ES-I3 (cell line): ENCODE measurements at regions not wholly inside any gene's neighbourhood (a gene's known extent, or its start where the extent isn't known, plus 50 kb on each side); places are given as distances from the start of the nearest gene placed in this dataset.
"Not testable (repeated sequence)": the region's sequence is repeated elsewhere in the genome, so short reads cannot be mapped to it uniquely, and the experiment has no call there.

Experiments
- H3K36me3 ChIP-seq: 2 replicates; pipeline ENCODE4 v1.6.1; 2013; ENCODE audit warnings: mild to moderate bottlenecking, low read length, control low read depth, moderate library complexity; ENCODE audit not compliant: insufficient read depth
- H3K4me1 ChIP-seq: 2 replicates; pipeline ENCODE4 v1.6.1; 2013; ENCODE audit warnings: mild to moderate bottlenecking, control low read depth, low read length; ENCODE audit not compliant: insufficient read depth
- H3K9ac ChIP-seq: 2 replicates; pipeline ENCODE4 v1.6.1; 2013; ENCODE audit warnings: low read depth, mild to moderate bottlenecking, low read length, moderate library complexity
- H3K9me3 ChIP-seq: 2 replicates; pipeline ENCODE4 v1.6.1; 2013; ENCODE audit warnings: mild to moderate bottlenecking, low read length, moderate library complexity; ENCODE audit not compliant: control insufficient read depth, insufficient read depth

DNA sequence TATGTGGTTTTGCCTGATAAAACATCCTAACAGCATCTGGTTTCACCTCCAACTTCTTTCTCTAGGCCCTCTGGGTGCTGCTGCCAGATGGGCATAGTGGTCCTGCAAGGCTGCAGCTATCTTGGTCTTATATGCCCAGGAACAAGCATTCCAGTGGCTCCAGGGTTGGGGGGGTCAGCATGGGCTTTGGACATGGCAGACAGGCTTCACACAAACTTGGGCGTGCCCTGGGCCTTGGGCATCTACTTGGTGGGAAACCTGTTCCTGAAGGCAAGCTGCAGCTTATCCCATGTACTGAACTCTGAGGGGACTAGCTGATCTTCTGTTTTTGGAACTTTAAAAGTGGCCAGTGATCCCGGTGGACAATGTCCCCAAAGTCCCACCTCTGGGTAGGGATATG, 54.9 kb upstream of the ZNF678 start:
- H3K9ac ChIP-seq: no peak overlapping the region
- H3K36me3 ChIP-seq: no peaks in the 10 kb centered on the region
- H3K9me3 ChIP-seq: no peaks in the 10 kb centered on the region
- no peaks in the 10 kb centered on the region for H3K4me1 ChIP-seq

DNA sequence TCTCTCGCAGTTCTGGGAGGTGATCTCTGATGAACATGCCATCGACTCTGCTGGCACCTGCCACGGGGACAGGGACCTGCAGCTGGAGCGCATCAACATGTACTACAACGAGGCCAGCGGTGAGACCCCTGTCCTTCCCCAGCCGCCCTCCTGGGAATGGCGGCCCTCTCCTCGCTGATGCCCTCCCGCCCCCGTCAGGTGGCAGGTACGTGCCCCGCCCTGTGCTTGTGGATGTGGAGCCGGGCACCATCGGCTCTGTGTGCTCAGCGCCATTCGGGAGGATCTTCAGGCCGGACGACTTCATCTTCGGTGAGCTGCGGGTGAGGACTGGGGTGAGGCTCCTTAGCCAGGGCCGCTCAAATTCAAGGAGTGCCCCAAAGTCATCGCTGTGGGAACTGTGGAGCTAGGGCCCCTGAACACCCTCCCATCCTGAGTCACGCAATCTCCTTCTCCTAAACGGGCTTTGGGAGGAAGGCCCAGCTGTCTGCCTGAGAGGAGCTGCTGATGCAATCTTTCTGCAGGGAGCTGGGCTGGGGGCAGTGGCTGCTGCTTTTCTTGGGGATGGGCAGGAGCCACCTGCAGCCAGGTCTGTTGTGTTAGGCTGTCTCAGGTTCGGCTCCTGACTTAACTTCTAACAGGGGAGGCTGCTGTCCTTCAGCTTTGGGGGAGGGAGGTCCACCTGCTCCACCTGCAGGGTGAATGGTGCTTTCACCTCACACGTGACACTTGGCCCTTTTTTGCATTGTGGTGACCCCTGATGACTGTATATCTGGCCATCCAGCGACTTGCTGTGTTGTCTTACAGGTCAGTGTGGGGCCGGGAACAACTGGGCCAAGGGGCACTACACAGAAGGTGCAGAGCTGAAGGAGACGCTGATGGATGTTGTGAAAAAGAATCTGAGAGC, 56.6 kb upstream of the ZNF678 start:
- H3K36me3 ChIP-seq, H3K4me1 ChIP-seq, H3K9me3 ChIP-seq, H3K9ac ChIP-seq: not testable (repeated sequence)

GRCh38 chr1:227496045-227496444, 67.3 kb upstream of the ZNF678 start:
- H3K9me3 ChIP-seq, H3K4me1 ChIP-seq, H3K9ac ChIP-seq, H3K36me3 ChIP-seq: not testable (repeated sequence)

GRCh38 chr1:227493863-227494551, 69.3 kb upstream of the ZNF678 start:
- H3K36me3 ChIP-seq, H3K4me1 ChIP-seq, H3K9ac ChIP-seq, H3K9me3 ChIP-seq: not testable (repeated sequence)

GRCh38 chr1:227490478-227490877, 72.9 kb upstream of the ZNF678 start:
- no peak overlapping the region for H3K9ac ChIP-seq
- peaks cover 6% of the 10 kb centered on the region for H3K9me3 ChIP-seq
- H3K4me1 ChIP-seq: no peaks in the 10 kb centered on the region
- no peaks in the 10 kb centered on the region for H3K36me3 ChIP-seq

DNA sequence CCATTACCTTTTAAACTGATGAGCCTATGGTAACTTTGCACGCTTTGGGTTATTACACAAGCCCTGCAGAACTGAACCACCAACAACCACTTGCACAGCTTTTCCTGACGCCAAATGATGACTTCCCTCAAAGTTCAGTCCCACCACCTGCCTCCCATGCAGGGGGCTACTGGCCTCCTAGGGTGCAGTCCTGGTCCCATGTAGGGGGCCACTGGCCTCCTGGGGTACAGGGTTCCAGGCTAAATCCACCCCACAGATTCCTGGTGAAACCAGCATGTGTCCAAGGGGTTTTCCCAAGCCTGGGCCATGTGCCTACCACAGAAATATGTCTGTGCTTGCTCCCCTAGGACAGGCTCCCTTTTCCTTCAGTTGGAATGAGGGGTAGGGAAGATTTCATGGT, 73.4 kb upstream of the ZNF678 start:
- Histone ChIP-seq H3K4me1 (no peaks in the 10 kb centered on the region), H3K9ac (no peak overlapping the region), H3K36me3 (no peaks in the 10 kb centered on the region), H3K9me3 (peaks cover 6% of the 10 kb centered on the region)

DNA sequence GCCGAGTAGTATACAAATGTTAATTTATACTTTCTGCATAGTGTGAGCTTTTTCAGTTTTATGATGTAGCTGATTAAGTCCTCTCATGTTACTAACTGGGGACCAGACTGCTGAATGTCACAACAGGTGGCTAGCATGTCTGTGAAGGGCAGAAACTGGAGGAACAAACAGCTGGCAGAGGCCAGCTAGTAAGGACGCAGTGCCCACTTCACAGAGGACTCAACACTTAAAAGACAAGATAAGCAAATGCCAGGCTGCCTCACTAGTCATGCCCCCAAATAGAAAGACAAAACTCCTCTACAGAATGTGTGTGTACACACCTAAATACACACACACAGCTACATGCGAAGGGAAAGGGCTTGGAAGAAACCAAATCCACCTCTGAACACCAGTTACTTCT, 73.8 kb upstream of the ZNF678 start:
- H3K4me1 ChIP-seq: no peaks in the 10 kb centered on the region
- H3K36me3 ChIP-seq: no peaks in the 10 kb centered on the region
- H3K9me3 ChIP-seq: peaks cover 6% of the 10 kb centered on the region

DNA sequence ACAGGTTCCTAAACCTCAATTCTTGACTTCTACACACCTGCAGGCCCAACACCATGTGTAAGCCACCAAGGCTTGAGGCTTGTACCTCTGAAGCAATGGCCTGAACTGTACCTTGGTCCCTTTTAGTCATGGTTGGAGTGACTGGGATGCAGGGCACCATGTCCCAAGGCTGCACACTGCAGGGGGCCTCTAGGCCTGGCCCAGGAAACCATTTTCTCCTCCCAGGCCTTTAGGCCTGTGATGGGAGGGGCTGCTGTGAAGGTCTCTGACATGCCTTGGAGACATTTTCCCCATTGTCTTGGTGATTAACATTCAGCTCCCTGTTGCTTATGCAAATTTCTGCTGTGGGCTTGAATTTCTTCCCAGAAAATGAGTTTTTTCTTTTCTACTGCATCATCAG, 75.8 kb upstream of the ZNF678 start:
- H3K9ac ChIP-seq: no peak overlapping the region
- peaks cover 6% of the 10 kb centered on the region for H3K9me3 ChIP-seq
- no peaks in the 10 kb centered on the region for H3K36me3 ChIP-seq

More for the DNA sequence above, 73.8 kb upstream of the ZNF678 start:
- H3K9ac ChIP-seq: no peak overlapping the region

GRCh38 chr1:227486559-227486958, 76.8 kb upstream of the ZNF678 start:
- Histone ChIP-seq H3K9ac (no peak overlapping the region), H3K36me3 (no peaks in the 10 kb centered on the region), H3K9me3 (peaks cover 6% of the 10 kb centered on the region), H3K4me1 (no peaks in the 10 kb centered on the region)

More for the DNA sequence above, 75.8 kb upstream of the ZNF678 start:
- H3K4me1 ChIP-seq: no peaks in the 10 kb centered on the region

DNA sequence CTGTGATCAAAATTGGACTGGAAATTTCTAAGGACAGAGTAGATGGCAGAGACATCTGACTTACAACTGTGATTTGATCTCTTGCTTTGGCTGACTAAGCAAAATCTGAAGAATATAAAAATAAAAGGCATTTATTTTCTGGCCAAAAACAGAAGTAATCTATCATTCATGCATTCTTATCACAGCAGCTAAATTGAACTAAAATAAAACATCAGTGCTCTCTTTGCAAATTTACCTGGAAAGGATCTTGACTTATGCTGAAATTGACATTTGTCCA, 81.4 kb upstream of the ZNF678 start:
- Histone ChIP-seq H3K9me3 (peaks cover 2% of the 10 kb centered on the region), H3K36me3 (no peaks in the 10 kb centered on the region), H3K9ac (no peak overlapping the region), H3K4me1 (no peaks in the 10 kb centered on the region)

- H3K9me3 ChIP-seq, H3K9ac ChIP-seq, H3K36me3 ChIP-seq, H3K4me1 ChIP-seq: not testable (repeated sequence)
Measured at GRCh38 chr1:227474072-227474471, 89.3 kb upstream of the ZNF678 start.

GRCh38 chr1:227472772-227473171, 90.6 kb upstream of the ZNF678 start:
- Histone ChIP-seq H3K9me3 (peaks cover 2% of the 10 kb centered on the region; the same call in 1 of the 2 replicates), H3K9ac (no peak overlapping the region), H3K36me3 (no peaks in the 10 kb centered on the region), H3K4me1 (no peaks in the 10 kb centered on the region)

DNA sequence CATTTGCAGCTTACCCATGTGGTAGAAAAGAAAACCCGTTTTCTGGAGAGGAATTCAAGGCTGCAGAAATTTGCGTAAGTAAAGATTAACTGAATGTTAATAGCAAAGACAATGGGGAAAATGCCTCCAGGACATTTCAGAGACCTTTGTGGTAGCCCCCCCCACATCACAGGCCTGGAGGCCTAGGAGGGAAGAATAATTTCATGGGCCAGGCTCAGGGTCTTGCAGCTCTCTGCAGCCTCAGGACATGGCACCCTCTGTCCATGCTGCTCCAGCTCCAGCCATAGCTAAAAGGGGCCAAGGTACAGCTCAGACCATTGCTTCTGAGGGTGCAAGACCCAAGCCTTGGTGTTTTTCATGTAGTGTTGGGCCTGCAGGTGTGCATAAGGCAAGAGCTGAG, 92.7 kb upstream of the ZNF678 start:
- Histone ChIP-seq H3K9ac (no peak overlapping the region), H3K9me3 (peaks cover 2% of the 10 kb centered on the region; the same call in 1 of the 2 replicates), H3K36me3 (no peaks in the 10 kb centered on the region), H3K4me1 (no peaks in the 10 kb centered on the region)

DNA sequence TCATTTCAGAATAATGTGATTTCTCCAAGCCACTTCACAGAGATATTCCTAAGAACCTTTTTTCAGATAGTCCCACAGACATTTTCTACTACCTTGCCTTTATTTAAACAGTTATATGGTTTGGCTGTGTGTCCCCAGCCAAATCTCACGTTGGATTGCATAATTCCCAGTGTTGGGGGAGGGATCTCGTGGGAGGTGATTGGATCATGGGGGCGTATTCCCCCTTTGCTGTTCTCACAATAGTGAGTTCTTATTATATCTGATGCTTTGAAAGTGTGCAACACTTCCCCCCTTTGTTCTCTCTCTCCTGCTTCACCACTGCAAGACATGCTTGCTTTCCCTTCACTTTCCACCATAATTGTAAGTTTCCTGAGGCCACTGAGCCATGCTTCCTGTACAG, 93.6 kb upstream of the ZNF678 start:
- H3K36me3 ChIP-seq: no peaks in the 10 kb centered on the region
- H3K9me3 ChIP-seq: peaks cover 2% of the 10 kb centered on the region; the same call in 1 of the 2 replicates
- H3K9ac ChIP-seq: no peak overlapping the region
- no peaks in the 10 kb centered on the region for H3K4me1 ChIP-seq

- H3K9me3 ChIP-seq: no peaks in the 10 kb centered on the region
- no peaks in the 10 kb centered on the region for H3K4me1 ChIP-seq
- H3K36me3 ChIP-seq: no peaks in the 10 kb centered on the region
- H3K9ac ChIP-seq: no peak overlapping the region
Measured at GRCh38 chr1:227466039-227466645, 97.2 kb upstream of the ZNF678 start.
